ENCODE measurements at regions not wholly inside any gene's neighbourhood (a gene's known extent, or its start where the extent isn't known, plus 50 kb on each side); places are given as distances from the start of the nearest gene placed in this dataset.

GRCh38 chr6:166720856-166721255, 93.8 kb upstream of the RPS6KA2 start:
- Histone ChIP-seq H3K27me3 (no peaks in the 10 kb centered on the region), H3K9me3 (no peaks in the 10 kb centered on the region), H3K4me3 (no peak overlapping the region), H3K4me1 (no peaks in the 10 kb centered on the region), H3K36me3 (no peaks in the 10 kb centered on the region), H3K27ac (no peak overlapping the region)
- intact Hi-C loops (cut with DNase I): no loop called here
- 71 to 83% methylated on average over 7 of the region's 7 CpGs for WGBS, 2 donors
- no peak for DNase-seq
- TF ChIP-seq, protein P1, sequence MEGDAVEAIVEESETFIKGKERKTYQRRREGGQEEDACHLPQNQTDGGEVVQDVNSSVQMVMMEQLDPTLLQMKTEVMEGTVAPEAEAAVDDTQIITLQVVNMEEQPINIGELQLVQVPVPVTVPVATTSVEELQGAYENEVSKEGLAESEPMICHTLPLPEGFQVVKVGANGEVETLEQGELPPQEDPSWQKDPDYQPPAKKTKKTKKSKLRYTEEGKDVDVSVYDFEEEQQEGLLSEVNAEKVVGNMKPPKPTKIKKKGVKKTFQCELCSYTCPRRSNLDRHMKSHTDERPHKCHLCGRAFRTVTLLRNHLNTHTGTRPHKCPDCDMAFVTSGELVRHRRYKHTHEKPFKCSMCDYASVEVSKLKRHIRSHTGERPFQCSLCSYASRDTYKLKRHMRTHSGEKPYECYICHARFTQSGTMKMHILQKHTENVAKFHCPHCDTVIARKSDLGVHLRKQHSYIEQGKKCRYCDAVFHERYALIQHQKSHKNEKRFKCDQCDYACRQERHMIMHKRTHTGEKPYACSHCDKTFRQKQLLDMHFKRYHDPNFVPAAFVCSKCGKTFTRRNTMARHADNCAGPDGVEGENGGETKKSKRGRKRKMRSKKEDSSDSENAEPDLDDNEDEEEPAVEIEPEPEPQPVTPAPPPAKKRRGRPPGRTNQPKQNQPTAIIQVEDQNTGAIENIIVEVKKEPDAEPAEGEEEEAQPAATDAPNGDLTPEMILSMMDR (IDR thresholded peaks at IDR 0.05): no peak

GRCh38 chr6:166719019-166719418, 92.0 kb upstream of the RPS6KA2 start:
- H3K36me3 ChIP-seq: no peaks in the 10 kb centered on the region
- no peaks in the 10 kb centered on the region for H3K27me3 ChIP-seq
- no peak for DNase-seq
- WGBS, 2 donors: 88 to 95% methylated on average over 5 of the region's 5 CpGs
- no peaks in the 10 kb centered on the region for H3K9me3 ChIP-seq
- intact Hi-C loops (cut with DNase I): no loop called here
- TF ChIP-seq, protein P1 (IDR thresholded peaks at IDR 0.05): no peak
- no peak overlapping the region for H3K4me3 ChIP-seq
- H3K27ac ChIP-seq: no peak overlapping the region
- peaks cover 0 to 16% (median 6%) of the 10 kb centered on the region in 4 donors for H3K4me1 ChIP-seq

- intact Hi-C loops (cut with DNase I): no loop called here
- no peak overlapping the region for H3K27ac ChIP-seq
- no peaks in the 10 kb centered on the region for H3K27me3 ChIP-seq
- H3K4me1 ChIP-seq: peaks cover 0 to 21% (median 7%) of the 10 kb centered on the region in 4 donors
- TF ChIP-seq POLR2AphosphoS5 (IDR thresholded peaks at IDR 0.05): no peak
- TF ChIP-seq, protein P1 (IDR thresholded peaks at IDR 0.05): no peak
- TF ChIP-seq EP300 (IDR thresholded peaks at IDR 0.05): no peak
- no peak for TF ChIP-seq POLR2A (IDR thresholded peaks at IDR 0.05)
- WGBS, 2 donors: 73 to 77% methylated on average over 8 of the region's 8 CpGs
- no peaks in the 10 kb centered on the region for H3K9me3 ChIP-seq
- no peak for DNase-seq
- no peaks in the 10 kb centered on the region for H3K36me3 ChIP-seq
- H3K4me3 ChIP-seq: no peak overlapping the region
Observed at GRCh38 chr6:166718516-166718915, 91.5 kb upstream of the RPS6KA2 start.

DNA sequence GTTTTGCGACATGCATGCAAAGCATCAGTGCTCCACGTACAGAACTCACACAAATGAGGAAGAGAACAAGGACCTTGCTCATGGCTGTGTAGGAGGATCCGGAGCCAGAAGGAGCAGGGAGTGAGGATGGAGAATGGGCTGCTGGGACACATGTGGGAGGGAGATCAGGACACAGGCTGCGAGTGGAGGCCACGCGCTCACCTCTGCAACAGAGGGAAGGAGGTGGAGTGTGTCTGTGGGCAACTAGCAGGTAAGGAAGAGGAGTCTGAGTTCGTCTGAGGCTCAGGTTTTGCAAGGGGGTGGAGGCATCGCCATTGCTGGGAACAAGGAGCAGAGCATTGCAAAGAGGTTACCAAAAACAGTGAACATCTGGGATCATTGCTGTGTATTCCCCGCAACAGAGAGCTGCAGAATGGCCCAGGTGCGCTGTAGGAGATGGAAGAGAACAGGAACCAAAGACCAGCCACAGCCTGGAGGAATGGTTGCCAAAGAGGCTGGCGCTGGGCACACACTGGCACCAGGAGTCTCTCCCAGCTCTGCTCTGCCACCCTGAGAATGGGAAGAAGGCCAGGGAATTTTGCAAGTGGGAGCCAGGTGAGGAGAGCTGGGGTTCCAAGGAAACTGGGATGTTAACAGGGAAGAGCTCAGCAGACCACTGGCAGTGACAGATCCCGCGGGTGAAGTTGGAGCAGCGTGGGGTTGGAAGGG, 90.0 kb upstream of the RPS6KA2 start:
- Histone ChIP-seq H3K36me3 (no peaks in the 10 kb centered on the region), H3K27me3 (no peaks in the 10 kb centered on the region), H3K4me3 (no peak overlapping the region), H3K27ac (no peak overlapping the region), H3K9me3 (no peaks in the 10 kb centered on the region), H3K4me1 (peaks cover 0 to 30% (median 8%) of the 10 kb centered on the region in 4 donors)
- TF ChIP-seq, protein P1 (IDR thresholded peaks at IDR 0.05): no peak
- TF ChIP-seq EP300 (IDR thresholded peaks at IDR 0.05): no peak
- no peak for TF ChIP-seq POLR2AphosphoS5 (IDR thresholded peaks at IDR 0.05)
- no peak for TF ChIP-seq POLR2A (IDR thresholded peaks at IDR 0.05)
- 89 to 91% methylated on average over 14 of the region's 14 CpGs for WGBS, 2 donors
- intact Hi-C loops (cut with DNase I): no loop called here
- DNase-seq: no peak

DNA sequence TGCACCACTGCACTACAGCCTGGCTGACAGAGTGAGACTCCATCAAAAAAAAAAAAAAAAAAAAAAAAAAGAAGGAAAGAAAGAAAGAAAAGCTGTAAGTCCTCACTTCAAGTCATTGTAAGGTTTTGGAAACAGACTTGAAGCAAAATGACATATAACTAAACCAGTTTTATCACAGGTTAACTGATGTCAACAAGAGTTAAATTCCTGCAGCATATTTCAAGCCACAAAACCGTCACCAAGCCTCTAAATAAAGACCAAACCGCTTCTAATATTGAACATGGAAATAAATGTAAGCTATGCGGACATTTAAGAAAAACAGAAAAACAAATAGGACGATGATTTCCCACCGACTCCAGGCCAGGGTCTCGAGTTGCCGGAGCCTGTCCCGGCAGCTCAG, 88.9 kb upstream of the RPS6KA2 start:
- H3K27ac ChIP-seq: no peak overlapping the region
- no peaks in the 10 kb centered on the region for H3K27me3 ChIP-seq
- H3K4me1 ChIP-seq: peaks cover 0 to 30% (median 8%) of the 10 kb centered on the region in 4 donors
- no peak for DNase-seq
- intact Hi-C loops (cut with DNase I): no loop called here
- H3K9me3 ChIP-seq: no peaks in the 10 kb centered on the region
- H3K4me3 ChIP-seq: no peak overlapping the region
- H3K36me3 ChIP-seq: no peaks in the 10 kb centered on the region
- WGBS, 2 donors: 81 to 82% methylated on average over 8 of the region's 8 CpGs
- no peak for TF ChIP-seq POLR2AphosphoS5 (IDR thresholded peaks at IDR 0.05)
- TF ChIP-seq EP300 (IDR thresholded peaks at IDR 0.05): no peak
- no peak for TF ChIP-seq POLR2A (IDR thresholded peaks at IDR 0.05)
- TF ChIP-seq, protein P1 (IDR thresholded peaks at IDR 0.05): no peak
